NCI-H128 (cell line): ENCODE measurements at regions not wholly inside any gene's neighbourhood (a gene's known extent, or its start where the extent isn't known, plus 50 kb on each side); places are given as distances from the start of the nearest gene placed in this dataset.

Experiments
- DNase-seq: peaks from one replicate; lab custom pipeline; 2025; ENCODE audit not compliant: unreplicated experiment; lab: John Stamatoyannopoulos, UW

DNA sequence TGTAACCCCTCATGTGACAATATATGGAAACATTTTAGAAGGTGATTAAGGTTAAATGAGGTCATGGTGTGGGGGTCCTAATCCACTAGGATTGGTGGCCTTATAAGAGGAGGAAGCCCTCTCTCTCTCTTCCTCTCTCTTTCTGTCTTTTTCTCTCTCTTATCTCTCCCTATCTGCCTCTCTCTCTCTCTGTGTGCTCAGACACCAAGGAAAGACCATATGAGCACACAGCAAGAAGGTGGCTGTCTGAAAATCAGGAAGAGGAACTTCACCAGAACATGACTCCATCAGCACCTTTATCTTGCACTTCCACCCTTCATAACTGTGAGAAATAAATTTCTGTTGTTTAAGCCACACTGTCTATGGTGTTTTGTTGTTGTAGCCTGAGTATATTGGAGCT is 1472.2 kb downstream of the PCDH7 start:
- no peak for DNase-seq

DNA sequence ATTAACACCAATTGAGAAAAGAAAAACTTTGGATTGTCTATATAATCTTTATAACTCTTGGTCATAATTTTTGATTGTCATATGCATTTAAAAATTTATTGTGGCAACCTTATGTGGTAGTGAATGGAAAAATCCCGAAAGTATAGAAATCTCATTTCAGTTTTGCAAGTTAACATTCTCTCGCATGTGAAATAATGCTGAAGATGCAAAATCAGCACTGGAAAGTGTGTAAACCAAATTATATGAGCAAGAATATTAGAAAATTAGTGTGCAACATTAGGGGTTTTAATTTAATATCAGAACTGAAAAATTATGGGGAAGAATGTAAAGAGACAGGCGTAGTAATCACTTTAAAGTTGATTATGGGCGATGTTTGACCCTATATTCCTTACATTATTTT is 1472.8 kb downstream of the PCDH7 start:
- no peak for DNase-seq

DNA sequence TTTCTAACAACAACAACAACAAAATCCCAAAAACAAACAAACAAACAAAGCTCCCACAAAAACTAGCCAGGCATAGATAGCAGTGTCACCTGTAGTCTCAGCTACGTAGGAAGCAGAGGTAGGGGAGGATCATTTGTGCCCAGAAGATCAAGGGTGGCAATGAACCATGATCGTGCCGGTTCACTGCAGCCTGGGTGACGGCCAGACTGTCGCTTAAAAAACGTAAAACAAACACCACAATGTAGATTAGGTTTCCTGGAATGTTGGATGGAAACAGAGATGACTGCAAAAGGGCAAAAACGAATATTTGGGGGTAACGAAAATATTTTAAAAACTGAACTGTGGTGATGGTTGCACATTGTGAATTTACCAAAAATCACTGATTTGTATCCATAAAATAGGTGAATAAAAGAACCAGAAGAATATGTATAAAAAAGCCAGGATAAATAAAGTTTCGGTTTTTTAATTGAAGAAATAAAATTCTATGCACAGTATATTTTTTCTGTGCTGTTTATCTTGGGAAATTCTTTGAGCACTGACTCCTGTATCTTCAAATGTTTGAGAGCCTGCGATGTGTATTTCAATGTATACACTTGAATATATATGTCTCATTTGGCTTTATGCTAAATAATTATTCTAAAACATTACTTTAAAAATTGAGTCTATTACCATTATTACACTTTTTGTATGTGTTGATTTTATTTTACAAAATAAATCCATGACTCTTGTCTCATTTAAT is 1477.0 kb downstream of the PCDH7 start:
- no peak for DNase-seq

DNA sequence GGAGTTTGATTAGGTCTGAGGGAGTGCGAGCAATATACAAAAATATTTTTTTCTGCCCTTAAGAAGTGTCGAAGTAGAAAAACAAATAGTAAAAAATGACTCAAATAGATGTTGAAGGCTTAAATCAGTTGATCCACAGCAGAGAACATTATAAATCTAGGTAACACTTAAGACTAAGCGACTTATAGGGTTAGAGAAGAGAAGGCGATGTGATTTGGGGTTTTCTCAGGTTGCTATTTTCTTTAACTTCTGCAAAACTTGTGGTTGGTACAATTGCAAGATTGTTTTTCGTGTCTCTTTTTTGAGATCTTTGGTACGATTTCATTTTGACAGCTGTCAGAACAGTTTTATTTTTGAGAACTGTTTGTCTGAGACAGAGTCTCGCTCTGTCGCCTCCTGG is 1479.5 kb downstream of the PCDH7 start:
- no peak for DNase-seq

GRCh38 chr4:32203340-32203739 is 1483.2 kb downstream of the PCDH7 start:
- no peak for DNase-seq

- no peak for DNase-seq
Measured at GRCh38 chr4:32206756-32207155, 1486.6 kb downstream of the PCDH7 start.

DNA sequence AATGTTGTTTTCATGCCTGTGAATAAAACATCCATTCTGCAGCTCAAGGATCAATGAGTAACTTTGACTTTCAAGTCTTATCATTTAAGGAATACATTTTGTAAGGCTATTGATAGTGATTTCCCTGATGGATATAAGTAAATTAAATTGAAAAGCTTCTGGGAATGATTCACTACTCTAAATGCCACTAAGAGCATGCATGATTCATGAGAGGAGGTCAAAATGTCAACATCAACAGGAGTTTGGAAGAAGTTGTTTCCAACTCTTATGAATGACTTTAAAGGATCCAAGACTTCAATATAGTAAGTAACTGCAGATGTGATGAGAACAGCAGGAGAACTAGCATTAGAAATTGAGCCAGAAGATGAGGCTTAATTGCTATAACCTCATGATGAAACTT is 1487.3 kb downstream of the PCDH7 start:
- DNase-seq, result no peak

DNA sequence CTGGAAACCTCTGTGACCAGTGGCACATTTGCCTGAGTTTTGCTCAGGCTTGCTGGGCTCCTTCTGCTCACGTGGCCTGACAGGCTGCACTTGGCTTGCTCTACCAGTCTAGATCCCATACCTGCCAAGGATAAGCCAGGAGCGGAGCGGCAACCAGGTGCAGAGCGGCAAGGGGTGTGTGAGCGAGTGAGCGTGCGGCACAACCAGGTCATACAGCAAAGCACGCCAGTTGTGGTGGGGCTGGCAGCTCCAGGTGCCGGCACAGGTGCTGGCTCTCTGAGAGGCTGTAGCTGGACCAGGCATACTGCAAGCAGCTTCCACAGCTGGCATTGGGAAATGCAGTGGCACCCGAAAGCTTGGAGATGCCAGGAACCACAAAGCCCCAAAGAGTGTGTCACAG is 1495.1 kb downstream of the PCDH7 start:
- no peak for DNase-seq

GRCh38 chr4:32216502-32216901 is 1496.3 kb downstream of the PCDH7 start:
- DNase-seq, result no peak

- no peak for DNase-seq
Measured at GRCh38 chr4:32219306-32220075, 1499.3 kb downstream of the PCDH7 start.

GRCh38 chr4:32226204-32226603 is 1506.0 kb downstream of the PCDH7 start:
- DNase-seq, result no peak

DNA sequence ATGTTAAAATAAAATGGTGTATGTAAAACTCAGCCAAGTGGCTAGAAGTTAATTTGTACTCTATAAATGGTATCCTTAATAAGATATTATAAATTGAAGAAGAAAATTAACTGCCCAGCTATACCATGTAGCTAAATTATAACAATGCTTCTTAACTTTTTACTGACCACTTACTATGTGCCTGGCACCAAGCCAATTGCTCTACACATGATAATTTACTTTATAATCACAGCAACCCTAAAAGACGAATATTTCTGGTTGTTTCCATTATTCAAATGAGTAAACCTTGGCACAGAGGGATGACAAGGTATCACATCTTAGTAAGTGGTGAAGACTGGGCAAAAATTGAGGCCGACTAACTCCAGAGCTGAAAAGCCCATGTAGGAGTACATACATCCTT is 1506.6 kb downstream of the PCDH7 start:
- no peak for DNase-seq

GRCh38 chr4:32243926-32244325 is 1523.8 kb downstream of the PCDH7 start:
- DNase-seq, result no peak

- no peak for DNase-seq
Measured at GRCh38 chr4:32249040-32249439, 1528.9 kb downstream of the PCDH7 start.

- no peak for DNase-seq
Measured at GRCh38 chr4:32251126-32251525, 1531.0 kb downstream of the PCDH7 start.

GRCh38 chr4:32251926-32252325 is 1531.8 kb downstream of the PCDH7 start:
- DNase-seq, result no peak

DNA sequence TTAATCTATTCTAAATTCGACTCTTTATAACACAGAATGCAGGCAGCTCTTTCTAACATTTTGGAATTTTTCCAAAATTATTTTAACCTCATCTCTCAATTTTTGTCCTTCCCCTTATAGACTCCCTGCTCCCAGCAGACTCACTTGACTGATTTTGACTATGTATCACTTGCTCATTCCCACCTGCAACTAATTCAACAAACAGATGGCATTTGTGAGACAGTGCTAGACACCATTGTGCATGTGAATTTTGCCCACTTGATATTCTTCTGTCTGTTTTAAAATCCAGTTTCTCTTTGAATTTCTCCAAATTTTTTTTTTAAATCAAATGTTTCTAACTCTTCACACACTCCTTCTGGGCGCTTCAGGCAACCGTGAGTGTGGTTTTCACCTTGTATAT is 1534.0 kb downstream of the PCDH7 start:
- no peak for DNase-seq

DNA sequence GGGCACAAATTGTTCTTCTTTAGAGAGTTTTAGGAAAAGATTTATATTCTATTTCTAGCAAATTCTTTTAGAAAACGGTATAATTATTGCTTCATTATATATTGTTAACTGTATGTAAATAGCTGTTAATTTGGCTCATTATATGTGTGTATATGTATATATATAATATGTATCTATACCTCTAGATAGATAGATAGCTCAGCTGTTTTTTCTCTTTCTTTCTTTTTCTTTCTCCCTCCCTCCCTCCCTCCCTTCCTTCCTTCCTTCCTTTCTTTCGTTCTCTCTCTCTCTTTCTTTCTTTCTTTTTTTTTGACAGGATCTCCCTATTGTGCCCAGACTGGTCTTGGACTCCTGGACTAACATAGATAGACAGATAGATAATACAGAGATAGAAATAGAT is 1538.8 kb downstream of the PCDH7 start:
- DNase-seq, result no peak

DNA sequence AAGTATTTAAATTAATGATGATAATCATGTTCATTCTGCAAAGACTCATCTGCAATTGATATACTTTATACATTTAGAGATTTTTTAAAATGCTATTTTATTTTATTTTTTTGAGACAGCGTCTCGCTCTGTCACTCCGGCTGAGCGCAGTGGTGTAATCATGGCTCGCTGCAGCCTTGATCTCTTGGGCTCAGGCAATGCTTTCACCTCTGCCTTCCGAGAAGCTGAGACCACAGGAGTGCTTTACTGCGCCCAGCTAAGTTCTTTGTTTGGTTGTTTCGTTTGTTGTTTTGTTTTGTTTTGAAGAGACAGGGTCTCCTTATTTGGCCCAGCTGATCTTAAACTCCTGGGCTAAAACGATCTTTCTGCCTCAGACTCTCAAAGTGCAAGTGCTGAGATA is 1541.0 kb downstream of the PCDH7 start:
- DNase-seq, result no peak

GRCh38 chr4:32268863-32269262 is 1548.7 kb downstream of the PCDH7 start:
- no peak for DNase-seq

DNA sequence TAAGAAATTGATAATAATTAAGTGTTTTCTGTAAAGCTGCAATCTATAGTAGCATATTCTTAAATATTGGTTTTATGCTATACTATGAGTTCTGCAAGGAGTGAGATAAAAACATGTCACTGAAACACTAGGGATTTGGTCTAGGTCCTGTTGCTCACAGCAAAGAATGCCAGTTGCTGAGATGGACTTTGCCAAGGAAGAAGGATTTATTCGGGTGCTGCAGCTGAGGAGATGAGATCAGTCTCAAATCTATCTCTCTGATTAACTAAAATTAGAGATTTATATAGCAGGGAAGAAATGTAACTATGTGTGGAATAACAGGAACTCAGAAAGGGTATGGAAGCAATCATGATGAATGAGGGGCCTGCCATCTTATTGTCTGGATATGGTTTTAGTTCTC is 1569.9 kb downstream of the PCDH7 start:
- DNase-seq, result no peak

- DNase-seq, result no peak
Measured at GRCh38 chr4:32318926-32319325, 1598.8 kb downstream of the PCDH7 start.

DNA sequence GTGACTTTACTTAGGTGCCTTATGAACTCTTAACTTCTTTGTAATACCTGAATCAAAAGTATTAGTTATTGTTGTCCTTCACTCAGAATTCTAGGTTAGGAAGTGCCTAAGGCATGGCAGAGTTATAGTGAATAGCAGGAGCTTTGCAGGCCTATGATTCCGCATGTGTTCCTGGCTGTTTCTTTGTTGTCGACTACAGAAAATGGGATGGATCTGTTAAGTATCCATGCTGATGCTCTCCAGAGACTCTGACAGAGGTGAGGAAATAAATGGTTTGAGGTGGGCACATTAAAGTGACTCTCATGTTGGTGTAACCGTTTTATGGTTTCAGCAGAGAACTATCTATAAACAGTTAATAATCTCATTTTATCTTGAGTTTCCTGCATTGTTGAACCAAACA is 1601.3 kb downstream of the PCDH7 start:
- no peak for DNase-seq
